ENCODE measurements at regions not wholly inside any gene's neighbourhood (a gene's known extent, or its start where the extent isn't known, plus 50 kb on each side); places are given as distances from the start of the nearest gene placed in this dataset.

GRCh38 chr3:117874028-117874690, 1160.5 kb downstream of the IGSF11 start:
- DNase-seq, result no peak

GRCh38 chr3:117874904-117875874, 1159.5 kb downstream of the IGSF11 start:
- no peak for DNase-seq

GRCh38 chr3:117875887-117876286, 1158.8 kb downstream of the IGSF11 start:
- no peak for DNase-seq

- DNase-seq, result no peak
These were observed 1154.0 kb downstream of the IGSF11 start for GRCh38 chr3:117880638-117881037.

- DNase-seq, result no peak
These were observed 1153.4 kb downstream of the IGSF11 start for GRCh38 chr3:117881210-117881609.

GRCh38 chr3:117885011-117885441, 1149.6 kb downstream of the IGSF11 start:
- no peak for DNase-seq

GRCh38 chr3:117886147-117886546, 1148.5 kb downstream of the IGSF11 start:
- no peak for DNase-seq

GRCh38 chr3:117887031-117887430, 1147.6 kb downstream of the IGSF11 start:
- DNase-seq, result no peak

- DNase-seq, result no peak
These were observed 1146.7 kb downstream of the IGSF11 start for GRCh38 chr3:117887901-117888300.

GRCh38 chr3:117892431-117892841, 1142.2 kb downstream of the IGSF11 start:
- DNase-seq, result no peak

- no peak for DNase-seq
These were observed 1141.6 kb downstream of the IGSF11 start for GRCh38 chr3:117893001-117893400.

- DNase-seq, result no peak
These were observed 1141.0 kb downstream of the IGSF11 start for GRCh38 chr3:117893638-117894037.

- DNase-seq, result no peak
These were observed 1135.7 kb downstream of the IGSF11 start for GRCh38 chr3:117898722-117899522.

- no peak for DNase-seq
These were observed 1131.4 kb downstream of the IGSF11 start for GRCh38 chr3:117903226-117903625.

GRCh38 chr3:117910820-117911521, 1123.7 kb downstream of the IGSF11 start:
- no peak for DNase-seq

- no peak for DNase-seq
These were observed 1122.3 kb downstream of the IGSF11 start for GRCh38 chr3:117912352-117912751.

GRCh38 chr3:117914540-117915100, 1120.0 kb downstream of the IGSF11 start:
- DNase-seq, result no peak

- DNase-seq, result no peak
These were observed 1117.8 kb downstream of the IGSF11 start for GRCh38 chr3:117916839-117917238.

- no peak for DNase-seq
These were observed 1115.0 kb downstream of the IGSF11 start for GRCh38 chr3:117919621-117920020.

- DNase-seq, result no peak
These were observed 1114.3 kb downstream of the IGSF11 start for GRCh38 chr3:117920253-117920898.

GRCh38 chr3:117921411-117921810, 1113.2 kb downstream of the IGSF11 start:
- no peak for DNase-seq

- no peak for DNase-seq
These were observed 1112.6 kb downstream of the IGSF11 start for GRCh38 chr3:117922039-117922438.

Measured in activated T-cell treated with anti-CD3 and anti-CD28 coated beads, Interleukin-2, amount 50 U/mL, for 48 hours (primary cell).